K562 (cell line): ENCODE measurements at regions not wholly inside any gene's neighbourhood (a gene's known extent, or its start where the extent isn't known, plus 50 kb on each side); places are given as distances from the start of the nearest gene placed in this dataset.

Source experiments
- ATAC-seq: fragments of 200-7000 bp; cut with Tn5 transposase; 3 replicates; pipeline ENCODE4 v1.9.1; 2020; ENCODE audit warnings: moderate library complexity
- BruUV-seq: library from RNA; stranded (reverse); fragments of 400-500 nt; replicated peaks from 2 replicates; lab custom pipeline; 2021; lab: Mats Ljungman, UMichigan
- CTCF ChIA-PET: fragments of 300-600 bp; formaldehyde crosslinking; extraction: SDS; loops from one replicate; lab custom pipeline; 2021; ENCODE audit warnings: low intra/inter-chr PET ratio; lab: Yijun Ruan, JAX
- POLR2A ChIA-PET: fragments of 300-600, 350-650 bp; sonication (Branson Sonifier 250); formaldehyde crosslinking; extraction: SDS; loops from one replicate; lab custom pipeline; 2021; ENCODE audit warnings: antibody characterized with exemption, inconsistent platforms; lab: Yijun Ruan, JAX
- DNase-seq, 4 experiments: peaks; one replicate each; pipeline versions ENCODE4 v3.0.0 to v3.0.0-alpha.2; 2011 to 2018; ENCODE audit warnings: low spot score in 3 of 4, mixed read lengths in 3 of 4; ENCODE audit errors: extremely low read depth in 1 of 4
- FAIRE-seq: peaks from 2 replicates; lab custom pipeline; 2011; peaks lifted over from hg19 to GRCh38; lab: Jason Lieb, UNC
- H2AFZ ChIP-seq: 2 replicates; pipeline ENCODE4 v1.6.0; 2011; ENCODE audit warnings: low read depth, low read length, control low read depth, inconsistent platforms
- H3K27ac ChIP-seq: fragments of 200-600 bp; 3 replicates; pipeline ENCODE4 v1.8.0; 2011; ENCODE audit warnings: low read depth, mild to moderate bottlenecking, control low read depth, inconsistent platforms, low read length, moderate library complexity, mixed read lengths; ENCODE audit errors: extremely low read depth
- H3K27me3 ChIP-seq, 2 experiments: fragments of 300-600 bp in 1 of 2; 2 replicates in 1 of 2; 3 replicates in 1 of 2; pipeline versions ENCODE4 v1.6.0 to v1.8.0; 2011; ENCODE audit warnings: inconsistent platforms in 2 of 2, low read length in 2 of 2, mild to moderate bottlenecking in 1 of 2, mixed read lengths in 1 of 2, moderate library complexity in 1 of 2; ENCODE audit not compliant: control insufficient read depth in 2 of 2, insufficient read depth in 2 of 2
- H3K36me3 ChIP-seq: fragments of 300-600 bp; 3 replicates; pipeline ENCODE4 v1.8.0; 2011; ENCODE audit warnings: mild to moderate bottlenecking, low read length, inconsistent platforms; ENCODE audit not compliant: control insufficient read depth, insufficient read depth
- H3K4me1 ChIP-seq, 2 experiments: fragments of 200-600 bp in 1 of 2; replicated peaks in 1 of 2; 2 replicates in 1 of 2; 3 replicates in 1 of 2; pipeline versions ENCODE4 v1.5.1 to v1.8.0; 2011; ENCODE audit warnings: inconsistent platforms in 2 of 2, low read length in 2 of 2, mild to moderate bottlenecking in 1 of 2, mixed read lengths in 1 of 2, moderate library complexity in 1 of 2; ENCODE audit not compliant: control insufficient read depth in 2 of 2, insufficient read depth in 2 of 2
- H3K4me2 ChIP-seq: 2 replicates; pipeline ENCODE4 v1.6.1; 2011; ENCODE audit warnings: low read length, control low read depth, inconsistent platforms, mixed read lengths; ENCODE audit not compliant: insufficient read depth
- H3K4me3 ChIP-seq: fragments of 200-600 bp; sonication (generic), shearing (Covaris generic); 2 replicates; pipeline ENCODE4 v1.5.1; 2016; ENCODE audit warnings: control low read depth, inconsistent platforms
- H3K79me2 ChIP-seq: fragments of 200-600 bp; 3 replicates; pipeline ENCODE4 v1.8.0; 2011; ENCODE audit warnings: low read length, inconsistent platforms; ENCODE audit not compliant: control insufficient read depth, insufficient read depth
- H3K9ac ChIP-seq, 2 experiments: 2 replicates each; pipeline versions ENCODE4 v1.6.0 to v1.6.1; 2011; ENCODE audit warnings: low read depth in 2 of 2, low read length in 2 of 2, control low read depth in 1 of 2, inconsistent platforms in 1 of 2, mild to moderate bottlenecking in 1 of 2, mixed read lengths in 1 of 2; ENCODE audit not compliant: insufficient read depth in 1 of 2
- H3K9me1 ChIP-seq: one replicate; pipeline ENCODE4 v1.6.0; 2011; ENCODE audit warnings: inconsistent platforms, mild to moderate bottlenecking, low read length, moderate library complexity; ENCODE audit not compliant: control insufficient read depth, insufficient read depth
- H3K9me3 ChIP-seq: replicated peaks from 2 replicates; pipeline ENCODE4 v1.5.1; 2011; ENCODE audit warnings: low read depth, low read length, inconsistent platforms; ENCODE audit not compliant: control insufficient read depth, insufficient read depth
- H4K20me1 ChIP-seq: replicated peaks from 2 replicates; pipeline ENCODE4 v1.6.1; 2011; ENCODE audit warnings: low read length, inconsistent platforms, mixed read lengths; ENCODE audit not compliant: control insufficient read depth, insufficient read depth
- AFF4 ChIP-seq: sonication (generic); formaldehyde crosslinking; IDR thresholded peaks from 2 replicates; pipeline ENCODE4 v1.8.0; 2023; ENCODE audit warnings: mild to moderate bottlenecking, missing genetic modification reagents
- CSDE1 ChIP-seq, 2 experiments: fragments of 450-650 bp; IDR thresholded peaks; 2 replicates each; pipeline ENCODE4 v1.6.1; 2016; ENCODE audit warnings: mild to moderate bottlenecking in 1 of 2
- ETV5 ChIP-seq: sonication (generic); formaldehyde crosslinking; IDR thresholded peaks from 2 replicates; pipeline ENCODE4 v1.4.0; 2020; ENCODE audit warnings: low read depth, mild to moderate bottlenecking, missing genetic modification reagents
- GABPA ChIP-seq: fragments of 200-800 bp; sonication (Bioruptor generic); conservative IDR thresholded peaks from 2 replicates; pipeline ENCODE4 v1.6.1; 2016; ENCODE audit warnings: low read depth, missing genetic modification characterization, missing compliant biosample characterization
- GTF2A2 ChIP-seq: IDR thresholded peaks from 2 replicates; pipeline ENCODE4 v1.6.1; 2016; ENCODE audit warnings: mild to moderate bottlenecking, missing genetic modification characterization, missing compliant biosample characterization
- HDAC1 ChIP-seq, 2 experiments: fragments of 450-650 bp; IDR thresholded peaks; 2 replicates each; pipeline ENCODE4 v1.6.1; 2016 to 2017; ENCODE audit warnings: inconsistent platforms in 1 of 2, mild to moderate bottlenecking in 1 of 2, moderate library complexity in 1 of 2
- MAFF ChIP-seq: IDR thresholded peaks from 2 replicates; pipeline ENCODE4 v1.6.1; 2012; ENCODE audit warnings: low read length, improper control_type of control experiment
- OTX1 ChIP-seq: fragments of 450-650 bp; formaldehyde crosslinking; IDR thresholded peaks from 2 replicates; pipeline ENCODE4 v1.4.0; 2022; ENCODE audit warnings: mild to moderate bottlenecking
- POLR2G ChIP-seq: fragments of 200-400 bp; formaldehyde crosslinking; IDR thresholded peaks from 2 replicates; pipeline ENCODE4 v1.6.1; 2017; ENCODE audit warnings: low read depth, mild to moderate bottlenecking, antibody characterized with exemption, low read length, moderate library complexity
- RBM34 ChIP-seq: fragments of 200-400 bp; formaldehyde crosslinking; IDR thresholded peaks from 2 replicates; pipeline ENCODE4 v1.6.1; 2018; ENCODE audit warnings: low read length, borderline replicate concordance; ENCODE audit not compliant: insufficient read depth
- ZNF551 ChIP-seq: fragments of 250-450 bp; sonication (Bioruptor Pico); IDR thresholded peaks from 2 replicates; pipeline ENCODE4 v1.5.0; 2021; ENCODE audit warnings: mild to moderate bottlenecking, moderate library complexity
- ZNF639 ChIP-seq, 2 experiments: fragments of 200-800 bp in 1 of 2; sonication (Bioruptor generic) in 1 of 2; sonication (generic) in 1 of 2; formaldehyde crosslinking in 1 of 2; IDR thresholded peaks in 1 of 2; conservative IDR thresholded peaks in 1 of 2; 2 replicates each; pipeline versions ENCODE4 v1.5.0 to v1.6.1; 2016 to 2020; ENCODE audit warnings: missing compliant biosample characterization in 1 of 2, missing genetic modification characterization in 1 of 2, missing genetic modification reagents in 1 of 2
- WGBS: fragments of 100-300 bp; shearing (Covaris generic); methylation state at CpG from one replicate; pipeline ENCODE4 v1.1.6; 2016; ENCODE audit warnings: low coverage, mixed read lengths; ENCODE audit not compliant: insufficient coverage; ENCODE audit errors: missing lambda C conversion rate; 5-methylcytosine and 5-hydroxymethylcytosine counted together
- in situ Hi-C: fragments of 300-500 bp; cut with MboI; formaldehyde crosslinking; loops from 4 replicates; pipeline ENCODE4 v1.15.0; 2018; ENCODE audit warnings: inconsistent platforms, mixed read lengths
- intact Hi-C: fragments of 100-400 bp; cut with micrococcal nuclease; formaldehyde crosslinking; loops from 2 replicates; pipeline ENCODE4 v1.14.2; 2022

- TF ChIP-seq OTX1 (CRISPR knock-in tag) (no peak), AFF4 (CRISPR knock-in tag) (no peak)
These were observed 511.7 kb upstream of the NOX3 start (continued) for GRCh38 chr6:155967322-155967721.

- no peaks in the 10 kb centered on the region for H3K4me1 ChIP-seq
- DNase-seq = no peak
- in situ Hi-C loops = no loop called here
- TF ChIP-seq RBM34 (no peak), CSDE1 (IDR thresholded peaks at IDR 0.05) (no peak), ZNF551 (CRISPR knock-in tag) (no peak), ZNF639 (CRISPR knock-in tag; conservative IDR thresholded peaks at IDR 0.05 in 1 of 2, IDR thresholded peaks at IDR 0.05 in 1 of 2) (no peak), GABPA (no peak), MAFF (no peak), POLR2G (no peak), ETV5 (no peak), HDAC1 (IDR thresholded peaks at IDR 0.05) (no peak), GTF2A2 (no peak)
- TF ChIP-seq, all 486 proteins: peak for 0
- Histone ChIP-seq H4K20me1 (no peaks in the 10 kb centered on the region), H3K79me2 (no peaks in the 10 kb centered on the region), H3K27me3 (no peaks in the 10 kb centered on the region), H3K4me3 (no peak overlapping the region), H2AFZ (no peak overlapping the region), H3K9ac (no peak overlapping the region), H3K9me1 (no peaks in the 10 kb centered on the region), H3K9me3 (no peaks in the 10 kb centered on the region; the same call in 1 of the 2 replicates), H3K36me3 (no peaks in the 10 kb centered on the region), H3K27ac (no peak overlapping the region), H3K4me2 (no peak overlapping the region)
- FAIRE-seq (no peak), ATAC-seq (no peak)
- POLR2A ChIA-PET = no interaction called here
- CTCF ChIA-PET = no interaction called here
- BruUV-seq = no TSS peak
- intact Hi-C loops = no loop called here
- WGBS = 0% methylated on average over 2 of the region's 2 CpGs
These were observed 508.9 kb upstream of the NOX3 start for GRCh38 chr6:155964544-155964943.
